ENCODE measurements at regions not wholly inside any gene's neighbourhood (a gene's known extent, or its start where the extent isn't known, plus 50 kb on each side); places are given as distances from the start of the nearest gene placed in this dataset.

DNA sequence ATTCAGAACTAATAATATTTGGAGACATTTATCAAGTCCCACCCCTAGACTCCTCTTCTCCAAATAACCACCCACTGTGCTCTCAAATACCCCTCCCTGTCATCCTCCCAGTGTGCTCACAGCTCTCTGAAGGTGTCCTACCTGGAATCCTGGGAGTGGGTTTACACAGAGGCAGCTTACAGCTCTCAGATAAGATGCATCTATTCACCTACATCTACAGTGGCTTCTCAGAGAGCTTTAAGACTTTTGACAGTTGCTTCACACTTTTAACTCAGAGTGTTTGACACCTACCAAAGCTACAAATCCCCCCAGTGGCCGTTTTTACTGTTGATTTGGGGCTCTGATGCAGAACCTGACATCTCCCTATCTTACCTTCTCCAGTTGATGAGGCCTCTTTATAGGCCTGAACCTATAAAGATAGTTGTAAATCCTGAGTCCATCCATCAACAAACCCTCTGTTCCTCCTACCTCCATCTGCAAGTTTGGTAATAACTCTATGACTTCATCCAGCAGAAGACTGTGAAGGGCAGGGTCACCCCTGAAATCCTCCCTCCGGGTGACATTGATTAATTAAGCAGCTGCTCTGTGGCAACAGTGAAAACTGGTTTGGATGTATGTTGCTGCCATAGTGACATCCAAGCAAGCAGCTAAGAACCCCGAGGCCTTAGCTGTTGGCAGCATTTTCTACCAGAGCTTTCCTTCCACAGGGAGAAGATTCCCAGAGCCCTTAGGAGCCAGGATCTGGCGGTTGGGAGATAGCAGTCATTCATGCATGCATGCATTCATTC lies 226.1 kb upstream of the RREB1 start:
- TF ChIP-seq, protein P1, sequence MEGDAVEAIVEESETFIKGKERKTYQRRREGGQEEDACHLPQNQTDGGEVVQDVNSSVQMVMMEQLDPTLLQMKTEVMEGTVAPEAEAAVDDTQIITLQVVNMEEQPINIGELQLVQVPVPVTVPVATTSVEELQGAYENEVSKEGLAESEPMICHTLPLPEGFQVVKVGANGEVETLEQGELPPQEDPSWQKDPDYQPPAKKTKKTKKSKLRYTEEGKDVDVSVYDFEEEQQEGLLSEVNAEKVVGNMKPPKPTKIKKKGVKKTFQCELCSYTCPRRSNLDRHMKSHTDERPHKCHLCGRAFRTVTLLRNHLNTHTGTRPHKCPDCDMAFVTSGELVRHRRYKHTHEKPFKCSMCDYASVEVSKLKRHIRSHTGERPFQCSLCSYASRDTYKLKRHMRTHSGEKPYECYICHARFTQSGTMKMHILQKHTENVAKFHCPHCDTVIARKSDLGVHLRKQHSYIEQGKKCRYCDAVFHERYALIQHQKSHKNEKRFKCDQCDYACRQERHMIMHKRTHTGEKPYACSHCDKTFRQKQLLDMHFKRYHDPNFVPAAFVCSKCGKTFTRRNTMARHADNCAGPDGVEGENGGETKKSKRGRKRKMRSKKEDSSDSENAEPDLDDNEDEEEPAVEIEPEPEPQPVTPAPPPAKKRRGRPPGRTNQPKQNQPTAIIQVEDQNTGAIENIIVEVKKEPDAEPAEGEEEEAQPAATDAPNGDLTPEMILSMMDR (IDR thresholded peaks at IDR 0.05) = no peak
- no peak for TF ChIP-seq POLR2A (IDR thresholded peaks at IDR 0.05)
